ENCODE measurements at regions not wholly inside any gene's neighbourhood (a gene's known extent, or its start where the extent isn't known, plus 50 kb on each side); places are given as distances from the start of the nearest gene placed in this dataset.
"Not testable (repeated sequence)": the region's sequence is repeated elsewhere in the genome, so short reads cannot be mapped to it uniquely, and the experiment has no call there.

GRCh38 chr5:135179308-135179980, 145.4 kb upstream of the PITX1 start:
- DNase-seq (ENCODE audit: low spot score), result no peak

- DNase-seq (ENCODE audit: low spot score), result no peak
Measured at GRCh38 chr5:135178476-135179155, 144.6 kb upstream of the PITX1 start.

- DNase-seq (ENCODE audit: low spot score), result no peak
Measured at GRCh38 chr5:135177591-135177990, 143.6 kb upstream of the PITX1 start.

GRCh38 chr5:135176991-135177390, 143.0 kb upstream of the PITX1 start:
- no peak for DNase-seq (ENCODE audit: low spot score)

GRCh38 chr5:135174315-135175096, 140.5 kb upstream of the PITX1 start:
- peak; percentile 11 for DNase-seq (ENCODE audit: low spot score)

- no peak for DNase-seq (ENCODE audit: low spot score)
Measured at GRCh38 chr5:135173662-135174290, 139.7 kb upstream of the PITX1 start.

- DNase-seq (ENCODE audit: low spot score), result no peak
Measured at GRCh38 chr5:135172718-135173117, 138.7 kb upstream of the PITX1 start.

GRCh38 chr5:135171336-135171735, 137.3 kb upstream of the PITX1 start:
- no peak for DNase-seq (ENCODE audit: low spot score)

GRCh38 chr5:135170500-135170899, 136.5 kb upstream of the PITX1 start:
- DNase-seq (ENCODE audit: low spot score), result no peak

- DNase-seq (ENCODE audit: low spot score), result no peak
Measured at GRCh38 chr5:135169753-135170152, 135.7 kb upstream of the PITX1 start.

- no peak for DNase-seq (ENCODE audit: low spot score)
Measured at GRCh38 chr5:135167634-135168033, 133.6 kb upstream of the PITX1 start.

- not testable (repeated sequence) for DNase-seq (ENCODE audit: low spot score)
Measured at GRCh38 chr5:135164873-135165614, 131.0 kb upstream of the PITX1 start.

GRCh38 chr5:135163964-135164363, 129.9 kb upstream of the PITX1 start:
- no peak for DNase-seq (ENCODE audit: low spot score)

GRCh38 chr5:135163391-135163790, 129.4 kb upstream of the PITX1 start:
- DNase-seq (ENCODE audit: low spot score), result no peak

GRCh38 chr5:135162661-135163265, 128.7 kb upstream of the PITX1 start:
- DNase-seq (ENCODE audit: low spot score), result no peak

- DNase-seq (ENCODE audit: low spot score), result no peak
Measured at GRCh38 chr5:135161221-135161620, 127.2 kb upstream of the PITX1 start.

- DNase-seq (ENCODE audit: low spot score), result no peak
Measured at GRCh38 chr5:135160036-135160675, 126.1 kb upstream of the PITX1 start.

- no peak for DNase-seq (ENCODE audit: low spot score)
Measured at GRCh38 chr5:135159626-135160025, 125.6 kb upstream of the PITX1 start.

GRCh38 chr5:135158982-135159381, 125.0 kb upstream of the PITX1 start:
- no peak for DNase-seq (ENCODE audit: low spot score)

- DNase-seq (ENCODE audit: low spot score), result no peak
Measured at GRCh38 chr5:135158314-135158697, 124.3 kb upstream of the PITX1 start.
